Gastroesophageal sphincter (tissue), 4 donors: ENCODE measurements at regions not wholly inside any gene's neighbourhood (a gene's known extent, or its start where the extent isn't known, plus 50 kb on each side); places are given as distances from the start of the nearest gene placed in this dataset.

Experiments
- ATAC-seq: fragments of 150-250 bp; one replicate; pipeline ENCODE4 v1.9.1; 2016; ENCODE audit warnings: mild to moderate bottlenecking, moderate library complexity
- H3K27ac ChIP-seq, 4 donors: fragments of 200-600 bp; sonication (generic) in 3 of 4; 1 replicate in 3 of 4; 2 replicates in 1 of 4; pipeline ENCODE4 v1.5.1; 2016 to 2019
- H3K27me3 ChIP-seq: fragments of 200-600 bp; sonication (generic); one replicate; pipeline ENCODE4 v1.5.1; 2019
- H3K36me3 ChIP-seq, 2 donors: fragments of 200-600 bp; sonication (generic); one replicate each; pipeline ENCODE4 v1.5.1; 2019; ENCODE audit warnings: control low read depth in 1 of 2
- H3K4me1 ChIP-seq, 3 donors: fragments of 200-600 bp; sonication (generic); 1 replicate in 2 of 3; 2 replicates in 1 of 3; pipeline ENCODE4 v1.5.1; 2016 to 2019; ENCODE audit warnings: control low read depth in 2 of 3
- H3K4me3 ChIP-seq, 2 donors: fragments of 200-600 bp; sonication (generic); one replicate each; pipeline ENCODE4 v1.5.1; 2019; ENCODE audit warnings: mild to moderate bottlenecking in 1 of 2, moderate library complexity in 1 of 2
- H3K9me3 ChIP-seq, 3 donors: fragments of 200-600 bp; sonication (generic); one replicate each; pipeline ENCODE4 v1.5.1; 2017 to 2019; ENCODE audit warnings: control low read depth in 2 of 3
- CTCF ChIP-seq, 4 experiments: fragments of 200-600 bp in 2 of 4; fragments of 450-650 bp in 2 of 4; sonication (generic) in 1 of 4; IDR thresholded peaks; one replicate each; pipeline ENCODE4 v1.5.1; 2017 to 2019; ENCODE audit warnings: antibody characterized with exemption in 4 of 4, mild to moderate bottlenecking in 2 of 4, moderate library complexity in 2 of 4
- EP300 ChIP-seq: sonication (generic); formaldehyde crosslinking; IDR thresholded peaks from one replicate; pipeline ENCODE4 v1.6.1; 2017; ENCODE audit warnings: antibody characterized with exemption, mild to moderate bottlenecking
- POLR2A ChIP-seq, 2 donors: fragments of 450-650 bp; IDR thresholded peaks; one replicate each; pipeline ENCODE4 v1.6.1; 2017; ENCODE audit warnings: antibody characterized with exemption in 2 of 2, mild to moderate bottlenecking in 2 of 2, moderate library complexity in 1 of 2
- POLR2AphosphoS5 ChIP-seq: sonication (generic); formaldehyde crosslinking; IDR thresholded peaks from one replicate; pipeline ENCODE4 v1.6.1; 2017; ENCODE audit warnings: antibody characterized with exemption
- WGBS, 2 donors: methylation state at CpG; one replicate each; pipeline ENCODE4 v1.1.5; 2018; ENCODE audit warnings: low coverage in 1 of 2; 5-methylcytosine and 5-hydroxymethylcytosine counted together

- Histone ChIP-seq H3K9me3 (no peaks in the 10 kb centered on the region), H3K27ac (no peak overlapping the region), H3K27me3 (no peaks in the 10 kb centered on the region), H3K4me3 (no peak overlapping the region), H3K4me1 (no peaks in the 10 kb centered on the region), H3K36me3 (no peaks in the 10 kb centered on the region)
- no peak for ATAC-seq
- 63 to 90% methylated on average over 3 of the region's 3 CpGs for WGBS, 2 donors
- no peak for TF ChIP-seq POLR2A (IDR thresholded peaks at IDR 0.05)
- no peak for TF ChIP-seq EP300
- no peak for TF ChIP-seq CTCF (IDR thresholded peaks at IDR 0.05)
- no peak for TF ChIP-seq POLR2AphosphoS5
Observed at GRCh38 chr1:233735847-233736246, 121.9 kb downstream of the KCNK1 start.

- H3K36me3 ChIP-seq, result no peaks in the 10 kb centered on the region
- no peak overlapping the region for H3K27ac ChIP-seq
- ATAC-seq, result no peak
- TF ChIP-seq POLR2AphosphoS5 (no peak), POLR2A (IDR thresholded peaks at IDR 0.05) (no peak), EP300 (no peak), CTCF (IDR thresholded peaks at IDR 0.05) (no peak)
- no peaks in the 10 kb centered on the region for H3K9me3 ChIP-seq
- no peak overlapping the region for H3K4me3 ChIP-seq
- 87 to 89% methylated on average over 2 of the region's 2 CpGs for WGBS, 2 donors
- no peaks in the 10 kb centered on the region for H3K27me3 ChIP-seq
- no peaks in the 10 kb centered on the region for H3K4me1 ChIP-seq
Observed at GRCh38 chr1:233737341-233737740, 123.4 kb downstream of the KCNK1 start.

- TF ChIP-seq EP300 (no peak), POLR2AphosphoS5 (no peak), CTCF (IDR thresholded peaks at IDR 0.05) (no peak)
- no peaks in the 10 kb centered on the region for H3K36me3 ChIP-seq
- H3K4me1 ChIP-seq, result no peaks in the 10 kb centered on the region
- no peak for ATAC-seq
- no peak overlapping the region for H3K4me3 ChIP-seq
- whole genome bisulfite sequencing, 2 donors, result 83 to 91% methylated on average over 8 of the region's 8 CpGs
- H3K9me3 ChIP-seq, result no peaks in the 10 kb centered on the region
- no peaks in the 10 kb centered on the region for H3K27me3 ChIP-seq
- no peak overlapping the region for H3K27ac ChIP-seq
Observed at GRCh38 chr1:233738396-233738795, 124.5 kb downstream of the KCNK1 start.

- TF ChIP-seq POLR2AphosphoS5, result no peak
- no peak for TF ChIP-seq CTCF (IDR thresholded peaks at IDR 0.05)
- no peak for TF ChIP-seq POLR2A (IDR thresholded peaks at IDR 0.05)
- TF ChIP-seq EP300, result no peak
- ATAC-seq, result no peak
- WGBS, 2 donors, result 79 to 81% methylated on average over 2 to 14 of the region's 14 CpGs
- Histone ChIP-seq H3K4me1 (no peaks in the 10 kb centered on the region), H3K27me3 (no peaks in the 10 kb centered on the region), H3K27ac (no peak overlapping the region), H3K9me3 (no peaks in the 10 kb centered on the region), H3K36me3 (no peaks in the 10 kb centered on the region), H3K4me3 (no peak overlapping the region)
Observed at GRCh38 chr1:233738850-233739249, 124.9 kb downstream of the KCNK1 start.

GRCh38 chr1:233744779-233745513 is 131.0 kb downstream of the KCNK1 start:
- Histone ChIP-seq H3K36me3 (no peaks in the 10 kb centered on the region), H3K4me1 (no peaks in the 10 kb centered on the region), H3K9me3 (no peaks in the 10 kb centered on the region), H3K27me3 (peaks cover 8% of the 10 kb centered on the region), H3K27ac (no peak overlapping the region), H3K4me3 (no peak overlapping the region)
- no peak for ATAC-seq
- TF ChIP-seq POLR2AphosphoS5 (no peak), CTCF (IDR thresholded peaks at IDR 0.05) (no peak), POLR2A (IDR thresholded peaks at IDR 0.05) (no peak), EP300 (no peak)
- 14 to 24% methylated on average over 3 of the region's 3 CpGs for WGBS, 2 donors
